Upper lobe of left lung (tissue), 6 donors: ENCODE measurements at regions not wholly inside any gene's neighbourhood (a gene's known extent, or its start where the extent isn't known, plus 50 kb on each side); places are given as distances from the start of the nearest gene placed in this dataset.

Experiments used
- ATAC-seq, 2 donors: fragments of 200-7000 bp; cut with Tn5 transposase; one replicate each; pipeline ENCODE4 v1.9.1; 2022; ENCODE audit warnings: mild to moderate bottlenecking in 2 of 2, moderate library complexity in 2 of 2; ENCODE audit not compliant: low FRiP score in 2 of 2
- DNase-seq, 2 donors: peaks; one replicate each; pipeline ENCODE4 v3.0.0-alpha.2; 2019 to 2020
- H3K27ac ChIP-seq, 4 donors: fragments of 200-600 bp; sonication (generic); one replicate each; pipeline ENCODE4 v1.5.1; 2016 to 2019
- H3K27me3 ChIP-seq, 4 donors: fragments of 200-600 bp; sonication (generic); one replicate each; pipeline ENCODE4 v1.5.1; 2017 to 2019
- H3K36me3 ChIP-seq, 4 donors: fragments of 200-600 bp; sonication (generic); one replicate each; pipeline ENCODE4 v1.5.1; 2016 to 2019
- H3K4me1 ChIP-seq, 4 donors: fragments of 200-600 bp; sonication (generic); one replicate each; pipeline ENCODE4 v1.5.1; 2018 to 2019
- H3K4me3 ChIP-seq, 4 donors: fragments of 200-600 bp; sonication (generic); one replicate each; pipeline ENCODE4 v1.5.1; 2017 to 2019; ENCODE audit warnings: mild to moderate bottlenecking in 2 of 4, moderate library complexity in 1 of 4
- H3K9me3 ChIP-seq, 4 donors: fragments of 200-600 bp; sonication (generic); one replicate each; pipeline ENCODE4 v1.5.1; 2018 to 2019
- CTCF ChIP-seq, 6 experiments: fragments of 450-650 bp in 4 of 6; fragments of 200-600 bp in 2 of 6; sonication (generic) in 2 of 6; IDR thresholded peaks; one replicate each; pipeline ENCODE4 v1.5.1; 2016 to 2019; ENCODE audit warnings: antibody characterized with exemption in 6 of 6
- EP300 ChIP-seq, 4 donors: sonication (generic); formaldehyde crosslinking; IDR thresholded peaks; one replicate each; pipeline ENCODE4 v1.5.1; 2017; ENCODE audit warnings: antibody characterized with exemption in 4 of 4, control low read depth in 2 of 4
- POLR2A ChIP-seq, 4 donors: fragments of 450-650 bp; IDR thresholded peaks; one replicate each; pipeline ENCODE4 v1.5.1; 2016 to 2017; ENCODE audit warnings: antibody characterized with exemption in 4 of 4, mild to moderate bottlenecking in 2 of 4
- POLR2AphosphoS5 ChIP-seq, 2 donors: sonication (generic); formaldehyde crosslinking; IDR thresholded peaks; one replicate each; pipeline ENCODE4 v1.5.1; 2017; ENCODE audit warnings: antibody characterized with exemption in 2 of 2
- WGBS, 2 donors: methylation state at CpG; one replicate each; pipeline ENCODE4 v1.1.5; 2017 to 2018; 5-methylcytosine and 5-hydroxymethylcytosine counted together
- donor health status: DM: no; HTN: no; CAD: no; lungs with moderate emphysema.
- donor health status: DM: no; HTN: yes; CAD: no; lungs with severe emphysema.

GRCh38 chr2:18077704-18078103, 199.2 kb downstream of the KCNS3 start:
- WGBS, 2 donors: 58 to 72% methylated on average over 1 of the region's 1 CpG

GRCh38 chr2:18077231-18077630, 198.8 kb downstream of the KCNS3 start:
- H3K27me3 ChIP-seq: no peaks in the 10 kb centered on the region
- H3K9me3 ChIP-seq: no peaks in the 10 kb centered on the region
- ATAC-seq (no peak), DNase-seq (no peak)
- 73 to 88% methylated on average over 1 of the region's 1 CpG for WGBS, 2 donors
- H3K36me3 ChIP-seq: no peaks in the 10 kb centered on the region
- no peak overlapping the region for H3K4me3 ChIP-seq
- no peaks in the 10 kb centered on the region for H3K4me1 ChIP-seq
- H3K27ac ChIP-seq: no peak overlapping the region
- no peak for TF ChIP-seq EP300 (IDR thresholded peaks at IDR 0.05)
- TF ChIP-seq POLR2AphosphoS5 (IDR thresholded peaks at IDR 0.05): no peak

More at GRCh38 chr2:18077704-18078103, 199.2 kb downstream of the KCNS3 start:
- no peaks in the 10 kb centered on the region for H3K36me3 ChIP-seq
- no peaks in the 10 kb centered on the region for H3K9me3 ChIP-seq
- ATAC-seq (no peak), DNase-seq (no peak)
- no peak overlapping the region for H3K4me3 ChIP-seq
- H3K27ac ChIP-seq: no peak overlapping the region
- H3K27me3 ChIP-seq: no peaks in the 10 kb centered on the region
- TF ChIP-seq CTCF (IDR thresholded peaks at IDR 0.05) (no peak), POLR2AphosphoS5 (IDR thresholded peaks at IDR 0.05) (no peak)
- H3K4me1 ChIP-seq: no peaks in the 10 kb centered on the region

GRCh38 chr2:18074476-18074875, 196.0 kb downstream of the KCNS3 start:
- Histone ChIP-seq H3K4me1 (no peaks in the 10 kb centered on the region), H3K9me3 (no peaks in the 10 kb centered on the region), H3K27ac (no peak overlapping the region), H3K36me3 (no peaks in the 10 kb centered on the region), H3K27me3 (no peaks in the 10 kb centered on the region), H3K4me3 (no peak overlapping the region)
- TF ChIP-seq EP300 (IDR thresholded peaks at IDR 0.05): no peak
- TF ChIP-seq POLR2A (IDR thresholded peaks at IDR 0.05): no peak
- TF ChIP-seq POLR2AphosphoS5 (IDR thresholded peaks at IDR 0.05): no peak
- no peak for TF ChIP-seq CTCF (IDR thresholded peaks at IDR 0.05)
- WGBS, 2 donors: 80 to 93% methylated on average over 5 of the region's 5 CpGs
- no peak for ATAC-seq
- no peak for DNase-seq

- Histone ChIP-seq H3K27ac (no peak overlapping the region), H3K4me3 (no peak overlapping the region), H3K27me3 (no peaks in the 10 kb centered on the region), H3K9me3 (no peaks in the 10 kb centered on the region), H3K36me3 (no peaks in the 10 kb centered on the region), H3K4me1 (no peaks in the 10 kb centered on the region)
- no peak for TF ChIP-seq EP300 (IDR thresholded peaks at IDR 0.05)
- TF ChIP-seq POLR2AphosphoS5 (IDR thresholded peaks at IDR 0.05): no peak
- no peak for TF ChIP-seq POLR2A (IDR thresholded peaks at IDR 0.05)
- no peak for TF ChIP-seq CTCF (IDR thresholded peaks at IDR 0.05)
- WGBS, 2 donors: 84 to 85% methylated on average over 2 of the region's 2 CpGs
- no peak for DNase-seq
- no peak for ATAC-seq
These were observed 195.1 kb downstream of the KCNS3 start for GRCh38 chr2:18073601-18074000.

GRCh38 chr2:18067588-18068384, 189.3 kb downstream of the KCNS3 start:
- Histone ChIP-seq H3K36me3 (no peaks in the 10 kb centered on the region), H3K9me3 (no peaks in the 10 kb centered on the region), H3K4me3 (no peak overlapping the region), H3K4me1 (no peaks in the 10 kb centered on the region), H3K27ac (peak overlapping the region in 1 of 4 donors; percentile 58), H3K27me3 (no peaks in the 10 kb centered on the region)
- no peak for DNase-seq
- peak in 1 of 2 donors; percentile 32 for ATAC-seq
- 54 to 59% methylated on average over 9 of the region's 9 CpGs for WGBS, 2 donors
- no peak for TF ChIP-seq POLR2AphosphoS5 (IDR thresholded peaks at IDR 0.05)
- TF ChIP-seq EP300 (IDR thresholded peaks at IDR 0.05): no peak
- TF ChIP-seq POLR2A (IDR thresholded peaks at IDR 0.05): no peak

GRCh38 chr2:18066894-18067293, 188.4 kb downstream of the KCNS3 start:
- peak overlapping the region in 2 of 4 donors; percentile 15 to 25 for H3K27ac ChIP-seq
- H3K36me3 ChIP-seq: no peaks in the 10 kb centered on the region
- no peak for DNase-seq
- no peaks in the 10 kb centered on the region for H3K27me3 ChIP-seq
- H3K4me1 ChIP-seq: peaks cover 0 to 2% (median 0%) of the 10 kb centered on the region in 4 donors
- H3K9me3 ChIP-seq: no peaks in the 10 kb centered on the region
- 89 to 94% methylated on average over 2 of the region's 2 CpGs for WGBS, 2 donors
- no peak overlapping the region for H3K4me3 ChIP-seq
- ATAC-seq: no peak
- TF ChIP-seq CTCF (IDR thresholded peaks at IDR 0.05) (no peak), POLR2AphosphoS5 (IDR thresholded peaks at IDR 0.05) (no peak), EP300 (IDR thresholded peaks at IDR 0.05) (no peak), POLR2A (IDR thresholded peaks at IDR 0.05) (no peak)
